ENCODE measurements at regions not wholly inside any gene's neighbourhood (a gene's known extent, or its start where the extent isn't known, plus 50 kb on each side); places are given as distances from the start of the nearest gene placed in this dataset.

GRCh38 chr4:31755751-31756150 lies 1035.6 kb downstream of the PCDH7 start:
- no peak for ATAC-seq
- WGBS, 2 donors: 67 to 75% methylated on average over 4 of the region's 4 CpGs

GRCh38 chr4:31768756-31769155 lies 1048.6 kb downstream of the PCDH7 start:
- Histone ChIP-seq H3K27ac (no peak overlapping the region), H3K36me3 (no peaks in the 10 kb centered on the region), H3K9me3 (peaks cover 0 to 9% (median 0%) of the 10 kb centered on the region in 11 donors), H3K27me3 (no peaks in the 10 kb centered on the region), H3K4me3 (no peak overlapping the region), H3K4me1 (no peaks in the 10 kb centered on the region)
- DNase-seq (no peak), ATAC-seq (no peak)
- TF ChIP-seq, protein P1, sequence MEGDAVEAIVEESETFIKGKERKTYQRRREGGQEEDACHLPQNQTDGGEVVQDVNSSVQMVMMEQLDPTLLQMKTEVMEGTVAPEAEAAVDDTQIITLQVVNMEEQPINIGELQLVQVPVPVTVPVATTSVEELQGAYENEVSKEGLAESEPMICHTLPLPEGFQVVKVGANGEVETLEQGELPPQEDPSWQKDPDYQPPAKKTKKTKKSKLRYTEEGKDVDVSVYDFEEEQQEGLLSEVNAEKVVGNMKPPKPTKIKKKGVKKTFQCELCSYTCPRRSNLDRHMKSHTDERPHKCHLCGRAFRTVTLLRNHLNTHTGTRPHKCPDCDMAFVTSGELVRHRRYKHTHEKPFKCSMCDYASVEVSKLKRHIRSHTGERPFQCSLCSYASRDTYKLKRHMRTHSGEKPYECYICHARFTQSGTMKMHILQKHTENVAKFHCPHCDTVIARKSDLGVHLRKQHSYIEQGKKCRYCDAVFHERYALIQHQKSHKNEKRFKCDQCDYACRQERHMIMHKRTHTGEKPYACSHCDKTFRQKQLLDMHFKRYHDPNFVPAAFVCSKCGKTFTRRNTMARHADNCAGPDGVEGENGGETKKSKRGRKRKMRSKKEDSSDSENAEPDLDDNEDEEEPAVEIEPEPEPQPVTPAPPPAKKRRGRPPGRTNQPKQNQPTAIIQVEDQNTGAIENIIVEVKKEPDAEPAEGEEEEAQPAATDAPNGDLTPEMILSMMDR (IDR thresholded peaks at IDR 0.05): no peak
- intact Hi-C loops (cut with DNase I): no loop called here

More at GRCh38 chr4:31755751-31756150, 1035.6 kb downstream of the PCDH7 start:
- Histone ChIP-seq H3K4me3 (no peak overlapping the region), H3K9me3 (peaks cover 0 to 4% (median 0%) of the 10 kb centered on the region in 11 donors), H3K27me3 (no peaks in the 10 kb centered on the region), H3K27ac (no peak overlapping the region), H3K4me1 (no peaks in the 10 kb centered on the region), H3K36me3 (no peaks in the 10 kb centered on the region)
- TF ChIP-seq, protein P1 (IDR thresholded peaks at IDR 0.05): no peak
- intact Hi-C loops (cut with DNase I): no loop called here
- no peak for DNase-seq

- Histone ChIP-seq H3K27ac (no peak overlapping the region), H3K27me3 (no peaks in the 10 kb centered on the region), H3K36me3 (no peaks in the 10 kb centered on the region), H3K9me3 (peaks cover 0 to 5% (median 0%) of the 10 kb centered on the region in 11 donors), H3K4me3 (no peak overlapping the region), H3K4me1 (no peaks in the 10 kb centered on the region)
- WGBS, 2 donors: 86 to 89% methylated on average over 2 of the region's 2 CpGs
- DNase-seq (no peak), ATAC-seq (no peak)
- TF ChIP-seq, protein P1 (IDR thresholded peaks at IDR 0.05): no peak
- intact Hi-C loops (cut with DNase I): no loop called here
These were observed 1063.1 kb downstream of the PCDH7 start for GRCh38 chr4:31783311-31783710.

DNA sequence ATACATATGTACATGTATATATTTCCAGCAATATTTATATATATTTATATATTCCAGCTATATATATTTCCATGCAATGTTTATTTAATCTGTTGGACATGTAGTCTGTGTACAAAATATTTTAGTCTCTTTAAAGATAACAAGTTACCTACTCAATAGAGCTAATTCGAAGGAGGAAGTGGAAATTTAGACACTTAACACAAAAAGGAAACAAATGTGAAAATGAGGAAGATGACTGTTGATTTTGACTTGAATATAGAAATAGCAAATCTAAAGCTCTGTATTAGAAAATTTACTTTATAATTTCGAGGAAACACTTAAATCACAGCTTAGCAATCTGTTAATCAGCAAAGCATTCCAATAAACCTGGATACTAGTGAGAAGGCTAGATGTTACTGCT lies 1064.4 kb downstream of the PCDH7 start:
- ATAC-seq (no peak), DNase-seq (no peak)
- WGBS, 2 donors: 51 to 63% methylated on average over 2 of the region's 2 CpGs
- TF ChIP-seq, protein P1 (IDR thresholded peaks at IDR 0.05): no peak
- Histone ChIP-seq H3K36me3 (no peaks in the 10 kb centered on the region), H3K4me1 (no peaks in the 10 kb centered on the region), H3K4me3 (no peak overlapping the region), H3K27ac (no peak overlapping the region), H3K9me3 (peaks cover 0 to 5% (median 0%) of the 10 kb centered on the region in 11 donors), H3K27me3 (no peaks in the 10 kb centered on the region)
- intact Hi-C loops (cut with DNase I): no loop called here
